ENCODE measurements at regions not wholly inside any gene's neighbourhood (a gene's known extent, or its start where the extent isn't known, plus 50 kb on each side); places are given as distances from the start of the nearest gene placed in this dataset.

DNA sequence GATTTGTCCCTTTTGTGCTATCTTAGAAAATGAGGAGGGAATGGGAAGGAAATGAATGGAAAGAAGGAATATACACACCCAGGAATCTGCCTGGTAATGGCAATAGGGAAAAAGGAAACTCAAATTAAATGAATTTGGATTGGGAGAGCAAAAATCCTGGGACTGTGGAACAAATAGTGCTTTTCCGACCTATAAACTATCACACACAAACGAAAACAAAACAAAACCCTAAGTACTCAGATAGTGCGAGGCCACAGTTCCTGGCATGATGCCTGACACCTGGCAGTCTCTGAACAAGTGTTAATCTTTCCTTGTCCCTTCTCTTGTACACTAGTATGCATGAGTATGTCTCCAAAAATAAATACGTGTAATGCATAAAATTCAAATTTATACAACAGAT lies 319.8 kb upstream of the SPAG17 start:
- DNase-seq (ENCODE audit: low spot score) (no peak), ATAC-seq (no peak), FAIRE-seq (no peak)
- Histone ChIP-seq H3K9me3 (ENCODE audit: low read length) (no peaks in the 10 kb centered on the region), H3K4me1 (ENCODE audit: insufficient read depth, low read length) (no peaks in the 10 kb centered on the region), H3K36me3 (replicated peaks in 1 of 2; ENCODE audit: control insufficient read depth in 1 of 2, insufficient read depth in 2 of 2, low read length in 2 of 2) (no peaks in the 10 kb centered on the region), H2AFZ (ENCODE audit: low read length) (no peak overlapping the region), H3K9ac (ENCODE audit: insufficient read depth, low read depth, low read length) (no peak overlapping the region), H4K20me1 (ENCODE audit: insufficient read depth, low read length) (no peaks in the 10 kb centered on the region), H3K4me3 (replicated peaks in 1 of 3; ENCODE audit: insufficient read depth in 1 of 3, low read depth in 2 of 3, low read length in 3 of 3) (no peak overlapping the region), H3K4me2 (ENCODE audit: low read depth, low read length) (no peak overlapping the region), H3K27ac (ENCODE audit: extremely low read length, insufficient read depth, low read length) (no peak overlapping the region), H3K27me3 (ENCODE audit: control insufficient read depth in 1 of 2, insufficient read depth in 2 of 2, low read length in 2 of 2) (no peaks in the 10 kb centered on the region), H3K79me2 (ENCODE audit: insufficient read depth, low read length) (no peaks in the 10 kb centered on the region)
- TF ChIP-seq ZNF644 (CRISPR knock-in tag; IDR thresholded peaks at IDR 0.05; ENCODE audit: low read depth) (no peak), ZMYM4 (CRISPR knock-in tag; IDR thresholded peaks at IDR 0.05) (no peak), SNRNP70 (IDR thresholded peaks at IDR 0.05; ENCODE audit: low read depth, low read length) (no peak), NCOR1 (IDR thresholded peaks at IDR 0.05; ENCODE audit: borderline replicate concordance, low read length) (no peak), ZNF776 (CRISPR knock-in tag; IDR thresholded peaks at IDR 0.05) (no peak), ONECUT2 (CRISPR knock-in tag; IDR thresholded peaks at IDR 0.05) (no peak), CEBPG (CRISPR knock-in tag; IDR thresholded peaks at IDR 0.05) (no peak), RARA (CRISPR knock-in tag; IDR thresholded peaks at IDR 0.05) (no peak), ZNF510 (CRISPR knock-in tag; IDR thresholded peaks at IDR 0.05; ENCODE audit: low read depth) (no peak), TGIF2 (CRISPR knock-in tag; IDR thresholded peaks at IDR 0.05) (no peak), SMC3 (IDR thresholded peaks at IDR 0.05; ENCODE audit: low read length) (no peak), ZBTB21 (CRISPR knock-in tag; IDR thresholded peaks at IDR 0.05) (no peak)
- TF ChIP-seq, protein P1, sequence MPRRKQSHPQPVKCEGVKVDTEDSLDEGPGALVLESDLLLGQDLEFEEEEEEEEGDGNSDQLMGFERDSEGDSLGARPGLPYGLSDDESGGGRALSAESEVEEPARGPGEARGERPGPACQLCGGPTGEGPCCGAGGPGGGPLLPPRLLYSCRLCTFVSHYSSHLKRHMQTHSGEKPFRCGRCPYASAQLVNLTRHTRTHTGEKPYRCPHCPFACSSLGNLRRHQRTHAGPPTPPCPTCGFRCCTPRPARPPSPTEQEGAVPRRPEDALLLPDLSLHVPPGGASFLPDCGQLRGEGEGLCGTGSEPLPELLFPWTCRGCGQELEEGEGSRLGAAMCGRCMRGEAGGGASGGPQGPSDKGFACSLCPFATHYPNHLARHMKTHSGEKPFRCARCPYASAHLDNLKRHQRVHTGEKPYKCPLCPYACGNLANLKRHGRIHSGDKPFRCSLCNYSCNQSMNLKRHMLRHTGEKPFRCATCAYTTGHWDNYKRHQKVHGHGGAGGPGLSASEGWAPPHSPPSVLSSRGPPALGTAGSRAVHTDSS (CRISPR knock-in tag; conservative IDR thresholded peaks at IDR 0.05): no peak
- TF ChIP-seq, protein P2, sequence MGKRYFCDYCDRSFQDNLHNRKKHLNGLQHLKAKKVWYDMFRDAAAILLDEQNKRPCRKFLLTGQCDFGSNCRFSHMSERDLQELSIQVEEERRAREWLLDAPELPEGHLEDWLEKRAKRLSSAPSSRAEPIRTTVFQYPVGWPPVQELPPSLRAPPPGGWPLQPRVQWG (CRISPR knock-in tag; IDR thresholded peaks at IDR 0.05; ENCODE audit: borderline replicate concordance, low read depth): no peak
- TF ChIP-seq, protein P3, sequence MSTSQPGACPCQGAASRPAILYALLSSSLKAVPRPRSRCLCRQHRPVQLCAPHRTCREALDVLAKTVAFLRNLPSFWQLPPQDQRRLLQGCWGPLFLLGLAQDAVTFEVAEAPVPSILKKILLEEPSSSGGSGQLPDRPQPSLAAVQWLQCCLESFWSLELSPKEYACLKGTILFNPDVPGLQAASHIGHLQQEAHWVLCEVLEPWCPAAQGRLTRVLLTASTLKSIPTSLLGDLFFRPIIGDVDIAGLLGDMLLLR (CRISPR knock-in tag; IDR thresholded peaks at IDR 0.05): no peak
- no TSS peak for BruUV-seq (replicated peaks)
- 11% methylated on average over 4 of the region's 4 CpGs for WGBS (ENCODE audit: low lambda C conversion rate)
- in situ Hi-C loops (cut with HindIII; ENCODE audit: extremely low pct_ligation_motif_present, low pct_unique_long_range_greater_than_20kb) (no loop called here), intact Hi-C loops (cut with micrococcal nuclease; ENCODE audit: unreplicated experiment) (no loop called here)
- ChIA-PET POLR2A (no interaction called here), CTCF (ENCODE audit: low intra/inter-chr PET ratio, low total read pairs) (no interaction called here)
